SK-N-MC (cell line): ENCODE measurements at regions not wholly inside any gene's neighbourhood (a gene's known extent, or its start where the extent isn't known, plus 50 kb on each side); places are given as distances from the start of the nearest gene placed in this dataset.

ENCODE experiments used
- DNase-seq: peaks from one replicate; pipeline ENCODE4 v3.0.0-alpha.2; 2011; ENCODE audit warnings: low read depth, low spot score
- H3K27ac ChIP-seq: fragments of 200-600 bp; sonication (generic); 2 replicates; pipeline ENCODE4 v1.5.1; 2016; ENCODE audit warnings: mixed run types
- H3K36me3 ChIP-seq: fragments of 200-600 bp; sonication (generic); 2 replicates; pipeline ENCODE4 v1.6.1; 2017; ENCODE audit warnings: antibody characterized with exemption, low read length, mixed read lengths; ENCODE audit not compliant: insufficient read depth
- H3K4me3 ChIP-seq: fragments of 200-600 bp; sonication (generic); 2 replicates; pipeline ENCODE4 v1.5.1; 2016
- H3K9ac ChIP-seq: fragments of 200-600 bp; sonication (generic); 2 replicates; pipeline ENCODE4 v1.8.0; 2017; ENCODE audit warnings: mixed run types, mixed read lengths; ENCODE audit not compliant: insufficient read length
- H3K9me3 ChIP-seq: fragments of 200-600 bp; sonication (generic); 2 replicates; pipeline ENCODE4 v1.6.1; 2017; ENCODE audit warnings: low read depth, mild to moderate bottlenecking, antibody characterized with exemption, low read length, moderate library complexity, mixed read lengths
- EZH2 ChIP-seq: fragments of 200-600 bp; sonication (generic); IDR thresholded peaks from one replicate; pipeline ENCODE4 v1.6.1; 2017; ENCODE audit warnings: antibody characterized with exemption
- FOXP2 ChIP-seq: optimal IDR thresholded peaks from 2 replicates; pipeline ENCODE3; 2011; ENCODE audit warnings: mild to moderate bottlenecking, moderate library complexity; ENCODE audit not compliant: insufficient read depth; ENCODE audit errors: extremely low read length, control extremely low read depth
- POLR2AphosphoS5 ChIP-seq: IDR thresholded peaks from 2 replicates; pipeline ENCODE4 v1.6.1; 2012; ENCODE audit warnings: mild to moderate bottlenecking, low read depth, low read length, borderline replicate concordance

GRCh38 chr6:43977404-43978111 lies 149.7 kb downstream of the MRPL14 start:
- Histone ChIP-seq H3K27ac (no peak overlapping the region), H3K9ac (no peak overlapping the region), H3K36me3 (no peaks in the 10 kb centered on the region), H3K9me3 (no peaks in the 10 kb centered on the region), H3K4me3 (no peak overlapping the region)
- no peak for TF ChIP-seq EZH2
- TF ChIP-seq POLR2AphosphoS5: no peak
- TF ChIP-seq FOXP2: no peak
- no peak for DNase-seq

- no peaks in the 10 kb centered on the region for H3K36me3 ChIP-seq
- no peak for TF ChIP-seq FOXP2
- no peak for TF ChIP-seq EZH2
- no peak overlapping the region for H3K9ac ChIP-seq
- no peak for DNase-seq
- no peaks in the 10 kb centered on the region for H3K9me3 ChIP-seq
- H3K4me3 ChIP-seq: no peak overlapping the region
- no peak overlapping the region for H3K27ac ChIP-seq
These were observed 150.4 kb downstream of the MRPL14 start for GRCh38 chr6:43976706-43977403.

- TF ChIP-seq POLR2AphosphoS5: no peak
- TF ChIP-seq EZH2: no peak
- no peak for TF ChIP-seq FOXP2
- Histone ChIP-seq H3K36me3 (no peaks in the 10 kb centered on the region), H3K9ac (no peak overlapping the region), H3K27ac (peak overlapping the region; percentile 60), H3K9me3 (no peaks in the 10 kb centered on the region), H3K4me3 (no peak overlapping the region)
- DNase-seq: no peak
These were observed 152.5 kb downstream of the MRPL14 start for GRCh38 chr6:43974643-43975230.

- no peaks in the 10 kb centered on the region for H3K9me3 ChIP-seq
- peak overlapping the region; percentile 60; the same call in 1 of the 2 replicates for H3K4me3 ChIP-seq
- H3K27ac ChIP-seq: peak overlapping the region; percentile 98
- DNase-seq: no peak
- TF ChIP-seq POLR2AphosphoS5 (no peak), EZH2 (no peak), FOXP2 (no peak)
- no peaks in the 10 kb centered on the region for H3K36me3 ChIP-seq
- H3K9ac ChIP-seq: no peak overlapping the region
These were observed 153.9 kb downstream of the MRPL14 start for GRCh38 chr6:43973357-43973756.

- peak overlapping the region; percentile 50 for H3K9ac ChIP-seq
- H3K27ac ChIP-seq: peak overlapping the region; percentile 98
- peak; percentile 59 for DNase-seq
These were observed 154.3 kb downstream of the MRPL14 start for GRCh38 chr6:43972913-43973300.

GRCh38 chr6:43972179-43972912 lies 154.9 kb downstream of the MRPL14 start:
- TF ChIP-seq POLR2AphosphoS5 (no peak; the same call in 1 of the 2 replicates), FOXP2 (no peak), EZH2 (no peak)
- peak overlapping the region; percentile 54 for H3K9ac ChIP-seq
- peak overlapping the region; percentile 98 for H3K27ac ChIP-seq
- H3K36me3 ChIP-seq: no peaks in the 10 kb centered on the region
- no peaks in the 10 kb centered on the region for H3K9me3 ChIP-seq
- H3K4me3 ChIP-seq: peak overlapping the region; percentile 60
- DNase-seq: peak; percentile 34

More at GRCh38 chr6:43972913-43973300, 154.3 kb downstream of the MRPL14 start:
- Histone ChIP-seq H3K36me3 (no peaks in the 10 kb centered on the region), H3K4me3 (peak overlapping the region; percentile 60), H3K9me3 (no peaks in the 10 kb centered on the region)
- TF ChIP-seq POLR2AphosphoS5: 0 out of 2 replicates have a peak, but pooled peaks have one; percentile 20
- TF ChIP-seq EZH2: no peak
- peak; percentile 27 for TF ChIP-seq FOXP2

- peak overlapping the region; percentile 98 for H3K27ac ChIP-seq
- no peaks in the 10 kb centered on the region for H3K36me3 ChIP-seq
- TF ChIP-seq EZH2: no peak
- peak; percentile 40; the same call in 1 of the 2 replicates for TF ChIP-seq POLR2AphosphoS5
- TF ChIP-seq FOXP2: no peak
These were observed 155.5 kb downstream of the MRPL14 start for GRCh38 chr6:43971776-43972126.

More at GRCh38 chr6:43971776-43972126, 155.5 kb downstream of the MRPL14 start:
- DNase-seq: peak; percentile 35
- H3K4me3 ChIP-seq: peak overlapping the region; percentile 16; the same call in 1 of the 2 replicates
- peak overlapping the region; percentile 54 for H3K9ac ChIP-seq
- no peaks in the 10 kb centered on the region for H3K9me3 ChIP-seq
